HEK293 (cell line): ENCODE measurements at regions not wholly inside any gene's neighbourhood (a gene's known extent, or its start where the extent isn't known, plus 50 kb on each side); places are given as distances from the start of the nearest gene placed in this dataset.

ENCODE experiments used
- CTCF ChIA-PET: fragments of 350-600 bp; formaldehyde crosslinking; extraction: SDS; loops from one replicate; lab custom pipeline; 2021; ENCODE audit warnings: antibody characterized with exemption; lab: Yijun Ruan, JAX
- POLR2A ChIA-PET: fragments of 300-600 bp; formaldehyde crosslinking; extraction: SDS; loops from one replicate; lab custom pipeline; 2020; ENCODE audit warnings: antibody characterized with exemption, inconsistent platforms; lab: Yijun Ruan, JAX
- H3K27ac ChIP-seq: fragments of 200-500 bp; sonication (Bioruptor generic); 2 replicates; pipeline ENCODE4 v1.5.1; 2014; ENCODE audit warnings: low read depth, low read length, control low read depth, inconsistent platforms; ENCODE audit errors: extremely low read depth
- H3K36me3 ChIP-seq, 2 experiments: fragments of 200-500 bp in 1 of 2; sonication (Bioruptor generic) in 1 of 2; 1 replicate in 1 of 2; 2 replicates in 1 of 2; pipeline ENCODE4 v1.5.1; 2014 to 2017; ENCODE audit warnings: inconsistent platforms in 2 of 2, low read length in 2 of 2; ENCODE audit not compliant: control insufficient read depth in 2 of 2, insufficient read depth in 1 of 2
- H3K4me1 ChIP-seq: fragments of 200-500 bp; sonication (Bioruptor generic); 2 replicates; pipeline ENCODE4 v1.5.1; 2014; ENCODE audit warnings: mild to moderate bottlenecking, low read length, inconsistent platforms; ENCODE audit not compliant: control insufficient read depth, insufficient read depth
- H3K4me3 ChIP-seq: 2 replicates; pipeline ENCODE4 v1.5.1; 2011; ENCODE audit warnings: low read depth, mild to moderate bottlenecking, control low read depth, low read length, moderate library complexity
- H3K9me3 ChIP-seq: fragments of 200-500 bp; sonication (Bioruptor generic); 2 replicates; pipeline ENCODE4 v1.5.1; 2014; ENCODE audit warnings: low read depth, low read length, inconsistent platforms; ENCODE audit not compliant: control insufficient read depth, insufficient read depth
- PRDM6 ChIP-seq: fragments of 450-650 bp; formaldehyde crosslinking; IDR thresholded peaks from 2 replicates; pipeline ENCODE4 v1.5.1; 2017; ENCODE audit warnings: missing biosample characterization, missing genetic modification characterization
- ZBTB10 ChIP-seq: fragments of 450-650 bp; formaldehyde crosslinking; IDR thresholded peaks from 2 replicates; pipeline ENCODE4 v1.5.1; 2016; ENCODE audit warnings: missing biosample characterization, missing genetic modification characterization
- ZBTB20 ChIP-seq: fragments of 450-650 bp; formaldehyde crosslinking; IDR thresholded peaks from 2 replicates; pipeline ENCODE4 v1.5.1; 2016; ENCODE audit warnings: missing biosample characterization, missing genetic modification characterization
- ZNF311 ChIP-seq: fragments of 450-650 bp; formaldehyde crosslinking; IDR thresholded peaks from 2 replicates; pipeline ENCODE4 v1.5.1; 2017; ENCODE audit warnings: missing biosample characterization, missing genetic modification characterization, borderline replicate concordance
- ZNF449 ChIP-seq: fragments of 450-650 bp; formaldehyde crosslinking; IDR thresholded peaks from 2 replicates; pipeline ENCODE4 v1.5.1; 2017; ENCODE audit warnings: missing biosample characterization, mild to moderate bottlenecking, missing genetic modification characterization, moderate library complexity
- ZNF654 ChIP-seq: fragments of 450-650 bp; formaldehyde crosslinking; IDR thresholded peaks from 2 replicates; pipeline ENCODE4 v1.5.1; 2016; ENCODE audit warnings: low read depth, missing biosample characterization, missing genetic modification characterization
- ZNF747 ChIP-seq: fragments of 450-650 bp; formaldehyde crosslinking; IDR thresholded peaks from 2 replicates; pipeline ENCODE4 v1.5.1; 2016; ENCODE audit warnings: missing biosample characterization, missing genetic modification characterization
- ZNF792 ChIP-seq: fragments of 450-650 bp; formaldehyde crosslinking; IDR thresholded peaks from 2 replicates; pipeline ENCODE4 v1.5.1; 2016; ENCODE audit warnings: missing biosample characterization, missing genetic modification characterization
- TF ChIP-seq, protein P1 (sequence below): fragments of 450-650 bp; formaldehyde crosslinking; IDR thresholded peaks from 2 replicates; pipeline ENCODE4 v1.5.1; 2016; ENCODE audit warnings: missing biosample characterization, missing genetic modification characterization, borderline replicate concordance
- TF ChIP-seq, protein P2 (sequence below): fragments of 450-650 bp; formaldehyde crosslinking; IDR thresholded peaks from 2 replicates; pipeline ENCODE4 v1.5.1; 2016; ENCODE audit warnings: missing biosample characterization, missing genetic modification characterization

DNA sequence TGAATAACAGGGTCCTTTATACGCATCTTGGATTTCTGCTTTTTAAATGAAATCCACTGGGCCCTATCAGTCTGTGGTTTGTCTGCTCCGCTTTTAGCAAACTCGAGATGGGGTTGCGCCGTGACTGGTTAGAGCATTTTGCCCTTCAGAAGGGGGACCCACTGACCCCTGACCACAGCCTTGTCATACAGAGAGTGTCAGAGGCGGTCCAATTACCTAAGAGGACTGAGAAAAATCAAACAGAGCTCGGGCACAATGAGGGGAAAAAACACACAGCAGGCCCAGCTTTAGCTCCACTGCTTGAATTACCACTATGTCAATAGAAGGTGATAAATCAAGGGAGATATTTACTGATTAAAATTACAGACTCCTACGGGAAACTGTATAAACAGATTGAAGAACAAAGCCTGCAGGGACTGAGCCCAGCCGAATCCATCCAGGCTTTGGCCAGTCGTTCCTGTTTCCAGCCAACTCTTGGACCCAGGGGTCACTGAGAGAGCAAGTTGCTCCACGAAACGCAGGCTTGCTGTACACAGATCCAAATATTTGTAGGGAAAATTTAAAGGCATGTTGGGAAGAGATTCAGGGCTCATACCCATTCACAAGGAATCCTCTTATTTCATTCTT is 131.9 kb upstream of the ZFHX3 start:
- H3K27ac ChIP-seq: peak overlapping the region; percentile 53
- ChIA-PET CTCF (interaction anchor here (0.8 kb wide), 1 partner anchor 175 kb away, joined by 3 read pairs; no protein-coding TSS in a partner anchor), POLR2A (no interaction called here)
- H3K4me3 ChIP-seq: no peak overlapping the region
- no peaks in the 10 kb centered on the region for H3K36me3 ChIP-seq
- H3K4me1 ChIP-seq: peaks cover 9% of the 10 kb centered on the region
- TF ChIP-seq, protein P1, sequence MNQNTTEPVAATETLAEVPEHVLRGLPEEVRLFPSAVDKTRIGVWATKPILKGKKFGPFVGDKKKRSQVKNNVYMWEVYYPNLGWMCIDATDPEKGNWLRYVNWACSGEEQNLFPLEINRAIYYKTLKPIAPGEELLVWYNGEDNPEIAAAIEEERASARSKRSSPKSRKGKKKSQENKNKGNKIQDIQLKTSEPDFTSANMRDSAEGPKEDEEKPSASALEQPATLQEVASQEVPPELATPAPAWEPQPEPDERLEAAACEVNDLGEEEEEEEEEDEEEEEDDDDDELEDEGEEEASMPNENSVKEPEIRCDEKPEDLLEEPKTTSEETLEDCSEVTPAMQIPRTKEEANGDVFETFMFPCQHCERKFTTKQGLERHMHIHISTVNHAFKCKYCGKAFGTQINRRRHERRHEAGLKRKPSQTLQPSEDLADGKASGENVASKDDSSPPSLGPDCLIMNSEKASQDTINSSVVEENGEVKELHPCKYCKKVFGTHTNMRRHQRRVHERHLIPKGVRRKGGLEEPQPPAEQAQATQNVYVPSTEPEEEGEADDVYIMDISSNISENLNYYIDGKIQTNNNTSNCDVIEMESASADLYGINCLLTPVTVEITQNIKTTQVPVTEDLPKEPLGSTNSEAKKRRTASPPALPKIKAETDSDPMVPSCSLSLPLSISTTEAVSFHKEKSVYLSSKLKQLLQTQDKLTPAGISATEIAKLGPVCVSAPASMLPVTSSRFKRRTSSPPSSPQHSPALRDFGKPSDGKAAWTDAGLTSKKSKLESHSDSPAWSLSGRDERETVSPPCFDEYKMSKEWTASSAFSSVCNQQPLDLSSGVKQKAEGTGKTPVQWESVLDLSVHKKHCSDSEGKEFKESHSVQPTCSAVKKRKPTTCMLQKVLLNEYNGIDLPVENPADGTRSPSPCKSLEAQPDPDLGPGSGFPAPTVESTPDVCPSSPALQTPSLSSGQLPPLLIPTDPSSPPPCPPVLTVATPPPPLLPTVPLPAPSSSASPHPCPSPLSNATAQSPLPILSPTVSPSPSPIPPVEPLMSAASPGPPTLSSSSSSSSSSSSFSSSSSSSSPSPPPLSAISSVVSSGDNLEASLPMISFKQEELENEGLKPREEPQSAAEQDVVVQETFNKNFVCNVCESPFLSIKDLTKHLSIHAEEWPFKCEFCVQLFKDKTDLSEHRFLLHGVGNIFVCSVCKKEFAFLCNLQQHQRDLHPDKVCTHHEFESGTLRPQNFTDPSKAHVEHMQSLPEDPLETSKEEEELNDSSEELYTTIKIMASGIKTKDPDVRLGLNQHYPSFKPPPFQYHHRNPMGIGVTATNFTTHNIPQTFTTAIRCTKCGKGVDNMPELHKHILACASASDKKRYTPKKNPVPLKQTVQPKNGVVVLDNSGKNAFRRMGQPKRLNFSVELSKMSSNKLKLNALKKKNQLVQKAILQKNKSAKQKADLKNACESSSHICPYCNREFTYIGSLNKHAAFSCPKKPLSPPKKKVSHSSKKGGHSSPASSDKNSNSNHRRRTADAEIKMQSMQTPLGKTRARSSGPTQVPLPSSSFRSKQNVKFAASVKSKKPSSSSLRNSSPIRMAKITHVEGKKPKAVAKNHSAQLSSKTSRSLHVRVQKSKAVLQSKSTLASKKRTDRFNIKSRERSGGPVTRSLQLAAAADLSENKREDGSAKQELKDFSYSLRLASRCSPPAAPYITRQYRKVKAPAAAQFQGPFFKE (tag by site-specific recombination): no peak
- TF ChIP-seq ZNF792 (tag by site-specific recombination): no peak
- no peak for TF ChIP-seq ZNF654 (tag by site-specific recombination)
- TF ChIP-seq ZNF449 (tag by site-specific recombination): no peak
- TF ChIP-seq ZBTB20: peak; percentile 47; the same call in 1 of the 2 replicates
- TF ChIP-seq PRDM6 (tag by site-specific recombination): peak; percentile 48; the same call in 1 of the 2 replicates
- TF ChIP-seq, all 188 proteins: peak for 2
- H3K9me3 ChIP-seq: no peaks in the 10 kb centered on the region

- TF ChIP-seq ZBTB10 (no peak), ZNF311 (tag by site-specific recombination) (no peak), ZNF747 (tag by site-specific recombination) (no peak)
- TF ChIP-seq, protein P2, sequence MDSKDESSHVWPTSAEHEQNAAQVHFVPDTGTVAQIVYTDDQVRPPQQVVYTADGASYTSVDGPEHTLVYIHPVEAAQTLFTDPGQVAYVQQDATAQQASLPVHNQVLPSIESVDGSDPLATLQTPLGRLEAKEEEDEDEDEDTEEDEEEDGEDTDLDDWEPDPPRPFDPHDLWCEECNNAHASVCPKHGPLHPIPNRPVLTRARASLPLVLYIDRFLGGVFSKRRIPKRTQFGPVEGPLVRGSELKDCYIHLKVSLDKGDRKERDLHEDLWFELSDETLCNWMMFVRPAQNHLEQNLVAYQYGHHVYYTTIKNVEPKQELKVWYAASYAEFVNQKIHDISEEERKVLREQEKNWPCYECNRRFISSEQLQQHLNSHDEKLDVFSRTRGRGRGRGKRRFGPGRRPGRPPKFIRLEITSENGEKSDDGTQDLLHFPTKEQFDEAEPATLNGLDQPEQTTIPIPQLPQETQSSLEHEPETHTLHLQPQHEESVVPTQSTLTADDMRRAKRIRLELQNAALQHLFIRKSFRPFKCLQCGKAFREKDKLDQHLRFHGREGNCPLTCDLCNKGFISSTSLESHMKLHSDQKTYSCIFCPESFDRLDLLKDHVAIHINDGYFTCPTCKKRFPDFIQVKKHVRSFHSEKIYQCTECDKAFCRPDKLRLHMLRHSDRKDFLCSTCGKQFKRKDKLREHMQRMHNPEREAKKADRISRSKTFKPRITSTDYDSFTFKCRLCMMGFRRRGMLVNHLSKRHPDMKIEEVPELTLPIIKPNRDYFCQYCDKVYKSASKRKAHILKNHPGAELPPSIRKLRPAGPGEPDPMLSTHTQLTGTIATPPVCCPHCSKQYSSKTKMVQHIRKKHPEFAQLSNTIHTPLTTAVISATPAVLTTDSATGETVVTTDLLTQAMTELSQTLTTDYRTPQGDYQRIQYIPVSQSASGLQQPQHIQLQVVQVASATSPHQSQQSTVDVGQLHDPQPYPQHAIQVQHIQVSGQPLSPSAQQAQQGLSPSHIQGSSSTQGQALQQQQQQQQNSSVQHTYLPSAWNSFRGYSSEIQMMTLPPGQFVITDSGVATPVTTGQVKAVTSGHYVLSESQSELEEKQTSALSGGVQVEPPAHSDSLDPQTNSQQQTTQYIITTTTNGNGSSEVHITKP (tag by site-specific recombination): peak; percentile 97
- no peak overlapping the region for H3K4me3 ChIP-seq
- POLR2A ChIA-PET: interaction anchor here (0.6 to 1.4 kb wide), 2 partner anchors 119 to 123 kb away, joined by 3 to 5 read pairs; no protein-coding TSS in a partner anchor
- H3K27ac ChIP-seq: no peak overlapping the region
- H3K4me1 ChIP-seq: peaks cover 17% of the 10 kb centered on the region
- no peaks in the 10 kb centered on the region for H3K9me3 ChIP-seq
- no peaks in the 10 kb centered on the region for H3K36me3 ChIP-seq
- CTCF ChIA-PET: interaction anchor here (0.6 to 1.5 kb wide), 4 partner anchors 8 to 517 kb away, joined by 3 to 10 read pairs (median 4); no protein-coding TSS in a partner anchor
These were observed 129.9 kb upstream of the ZFHX3 start for GRCh38 chr16:73177729-73178295.
